Muscle of leg (tissue), 3 donors: ENCODE measurements at regions not wholly inside any gene's neighbourhood (a gene's known extent, or its start where the extent isn't known, plus 50 kb on each side); places are given as distances from the start of the nearest gene placed in this dataset.
A peak's percentile ranks its signal among the peaks of the same experiment; 100 is the strongest.

Experiments
- DNase-seq: peaks from one replicate; pipeline ENCODE4 v3.0.0; 2013
- H3K27ac ChIP-seq: one replicate; pipeline ENCODE4 v1.5.1; 2013; ENCODE audit warnings: mild to moderate bottlenecking, low read length, control low read depth
- H3K27me3 ChIP-seq: one replicate; pipeline ENCODE4 v1.6.1; 2013; ENCODE audit warnings: low read length; ENCODE audit not compliant: control insufficient read depth, insufficient read depth
- H3K36me3 ChIP-seq: one replicate; pipeline ENCODE4 v1.6.1; 2013; ENCODE audit warnings: low read length; ENCODE audit not compliant: control insufficient read depth, insufficient read depth
- H3K4me1 ChIP-seq: one replicate; pipeline ENCODE4 v1.6.1; 2013; ENCODE audit warnings: low read length; ENCODE audit not compliant: control insufficient read depth, insufficient read depth
- H3K4me3 ChIP-seq: one replicate; pipeline ENCODE4 v1.5.1; 2013; ENCODE audit warnings: low read length, control low read depth
- H3K9me3 ChIP-seq: replicated peaks from 2 replicates; pipeline ENCODE4 v1.6.1; 2013; ENCODE audit warnings: low read depth, low read length; ENCODE audit not compliant: control insufficient read depth
- WGBS: methylation state at CpG from one replicate; pipeline ENCODE4 v1.1.5; 2013; ENCODE audit warnings: missing lambda C conversion rate; ENCODE audit not compliant: insufficient coverage; 5-methylcytosine and 5-hydroxymethylcytosine counted together

- H3K9me3 ChIP-seq = peaks cover 2% of the 10 kb centered on the region
- no peak for DNase-seq
- H3K27ac ChIP-seq = no peak overlapping the region
- H3K36me3 ChIP-seq = no peaks in the 10 kb centered on the region
- H3K4me3 ChIP-seq = no peak overlapping the region
- WGBS = no CpG with 5 or more reads among the region's 2 CpGs
- no peaks in the 10 kb centered on the region for H3K27me3 ChIP-seq
- no peaks in the 10 kb centered on the region for H3K4me1 ChIP-seq
These were observed 299.7 kb upstream of the SEMA3C start for GRCh38 chr7:81218480-81219106.

- Histone ChIP-seq H3K9me3 (no peaks in the 10 kb centered on the region), H3K4me1 (no peaks in the 10 kb centered on the region), H3K27me3 (no peaks in the 10 kb centered on the region), H3K27ac (no peak overlapping the region), H3K4me3 (no peak overlapping the region), H3K36me3 (no peaks in the 10 kb centered on the region)
- DNase-seq = peak; percentile 81
These were observed 294.5 kb upstream of the SEMA3C start for GRCh38 chr7:81213394-81213793.

GRCh38 chr7:81211934-81212320 is 293.1 kb upstream of the SEMA3C start:
- DNase-seq = no peak
- Histone ChIP-seq H3K4me3 (no peak overlapping the region), H3K27ac (peak overlapping the region; percentile 45), H3K9me3 (no peaks in the 10 kb centered on the region), H3K36me3 (no peaks in the 10 kb centered on the region), H3K27me3 (no peaks in the 10 kb centered on the region), H3K4me1 (peaks cover 3% of the 10 kb centered on the region)
- WGBS = 30% methylated on average over 2 of the region's 4 CpGs

GRCh38 chr7:81211204-81211933 is 292.5 kb upstream of the SEMA3C start:
- Histone ChIP-seq H3K36me3 (no peaks in the 10 kb centered on the region), H3K4me3 (no peak overlapping the region)

DNA sequence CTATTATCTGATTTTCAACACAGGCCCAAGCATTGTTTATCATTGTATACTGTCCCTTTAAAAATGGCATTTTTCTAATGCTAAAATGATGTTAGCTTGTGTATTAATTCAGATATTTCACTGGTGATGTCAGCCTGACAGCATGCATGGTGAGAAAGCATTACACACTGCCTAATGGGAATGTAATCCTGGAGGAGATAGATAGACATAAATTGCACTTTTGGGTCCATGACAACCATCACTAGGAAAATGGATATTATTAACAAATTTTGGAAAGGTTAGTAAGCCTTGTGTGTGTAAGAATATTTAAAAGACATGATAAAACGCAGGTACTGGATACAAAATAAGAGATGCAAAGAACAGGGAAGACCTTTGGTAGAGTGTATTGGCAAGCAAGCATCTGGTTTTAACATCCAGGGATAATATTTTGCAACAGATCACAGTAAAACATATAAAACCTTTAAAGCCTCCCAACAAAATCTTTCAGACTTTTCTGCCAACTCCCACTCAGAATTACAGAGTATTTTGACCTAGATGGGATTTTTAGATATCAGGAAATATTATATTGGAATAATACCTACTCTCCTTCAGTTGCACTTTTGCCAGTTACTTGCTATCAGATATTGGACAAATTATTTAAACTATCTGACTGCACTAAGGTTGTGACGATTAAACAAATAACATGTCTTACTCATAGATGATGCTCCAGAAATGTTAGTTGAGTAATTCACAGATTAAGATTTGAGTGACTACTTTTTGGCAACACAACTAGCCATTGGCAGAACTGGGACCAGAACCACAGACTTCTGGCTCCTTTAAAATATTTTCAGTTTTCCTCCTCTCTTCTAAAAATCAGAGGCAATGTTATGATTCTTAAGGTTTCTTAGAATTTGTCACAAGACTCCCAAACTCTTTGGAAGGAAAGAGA is 291.6 kb upstream of the SEMA3C start:
- Histone ChIP-seq H3K27me3 (no peaks in the 10 kb centered on the region), H3K9me3 (no peaks in the 10 kb centered on the region), H3K27ac (peak overlapping the region; percentile 65), H3K4me3 (no peak overlapping the region), H3K36me3 (no peaks in the 10 kb centered on the region), H3K4me1 (peaks cover 3% of the 10 kb centered on the region)
- 20% methylated on average over 1 of the region's 2 CpGs for WGBS
- peak; percentile 92 for DNase-seq

More at GRCh38 chr7:81211204-81211933, 292.5 kb upstream of the SEMA3C start:
- DNase-seq = peak; percentile 79
- Histone ChIP-seq H3K27me3 (no peaks in the 10 kb centered on the region), H3K9me3 (no peaks in the 10 kb centered on the region), H3K27ac (peak overlapping the region; percentile 65), H3K4me1 (peaks cover 3% of the 10 kb centered on the region)
- no CpG with 5 or more reads among the region's 6 CpGs for WGBS

DNA sequence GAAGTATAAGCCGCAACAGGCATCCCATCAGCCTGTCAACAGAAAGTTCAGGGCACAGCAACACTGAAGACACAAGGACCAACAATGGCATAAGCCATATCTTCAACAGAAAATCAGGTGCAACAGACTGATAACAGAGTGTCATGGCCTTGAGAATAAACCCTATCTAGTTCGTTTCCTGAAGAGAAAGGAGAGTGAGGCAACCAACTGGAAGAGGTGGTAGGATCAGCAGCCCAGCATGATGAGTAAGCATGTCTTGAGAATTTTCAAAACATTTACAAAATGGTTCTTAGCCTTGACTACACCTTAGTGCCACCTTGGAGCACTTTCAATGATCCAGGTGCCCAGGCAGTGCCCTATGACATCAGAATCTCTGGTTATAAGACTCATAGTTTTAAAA is 290.2 kb upstream of the SEMA3C start:
- no peak for DNase-seq
- no peaks in the 10 kb centered on the region for H3K9me3 ChIP-seq
- H3K27ac ChIP-seq = peak overlapping the region; percentile 25
- H3K36me3 ChIP-seq = no peaks in the 10 kb centered on the region
- H3K4me3 ChIP-seq = no peak overlapping the region
- WGBS = no CpG with 5 or more reads among the region's 2 CpGs
- H3K4me1 ChIP-seq = peaks cover 3% of the 10 kb centered on the region
- H3K27me3 ChIP-seq = no peaks in the 10 kb centered on the region

DNA sequence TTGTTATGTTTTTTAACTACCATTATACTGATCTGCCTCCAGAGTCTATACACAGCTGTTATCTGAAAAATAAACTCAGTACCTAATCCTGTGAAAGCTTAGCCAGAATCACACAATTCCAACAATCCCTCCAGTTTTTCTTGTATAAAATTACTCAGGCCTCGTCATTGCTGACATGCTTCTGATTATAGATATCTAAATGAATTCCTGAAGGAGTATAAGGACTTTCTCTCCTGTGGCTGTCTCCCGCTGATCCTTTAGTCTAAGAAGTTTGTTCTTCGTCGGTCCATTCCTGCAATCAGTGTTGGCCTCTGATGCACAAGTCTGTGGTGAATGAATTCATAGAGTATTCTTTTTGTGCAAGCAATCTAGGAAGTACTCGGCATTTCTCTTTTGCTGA is 288.9 kb upstream of the SEMA3C start:
- 21% methylated on average over 3 of the region's 5 CpGs for WGBS
- Histone ChIP-seq H3K36me3 (no peaks in the 10 kb centered on the region), H3K27me3 (no peaks in the 10 kb centered on the region), H3K27ac (peak overlapping the region; percentile 50), H3K9me3 (no peaks in the 10 kb centered on the region), H3K4me3 (no peak overlapping the region), H3K4me1 (peaks cover 3% of the 10 kb centered on the region)
- DNase-seq = peak; percentile 48

DNA sequence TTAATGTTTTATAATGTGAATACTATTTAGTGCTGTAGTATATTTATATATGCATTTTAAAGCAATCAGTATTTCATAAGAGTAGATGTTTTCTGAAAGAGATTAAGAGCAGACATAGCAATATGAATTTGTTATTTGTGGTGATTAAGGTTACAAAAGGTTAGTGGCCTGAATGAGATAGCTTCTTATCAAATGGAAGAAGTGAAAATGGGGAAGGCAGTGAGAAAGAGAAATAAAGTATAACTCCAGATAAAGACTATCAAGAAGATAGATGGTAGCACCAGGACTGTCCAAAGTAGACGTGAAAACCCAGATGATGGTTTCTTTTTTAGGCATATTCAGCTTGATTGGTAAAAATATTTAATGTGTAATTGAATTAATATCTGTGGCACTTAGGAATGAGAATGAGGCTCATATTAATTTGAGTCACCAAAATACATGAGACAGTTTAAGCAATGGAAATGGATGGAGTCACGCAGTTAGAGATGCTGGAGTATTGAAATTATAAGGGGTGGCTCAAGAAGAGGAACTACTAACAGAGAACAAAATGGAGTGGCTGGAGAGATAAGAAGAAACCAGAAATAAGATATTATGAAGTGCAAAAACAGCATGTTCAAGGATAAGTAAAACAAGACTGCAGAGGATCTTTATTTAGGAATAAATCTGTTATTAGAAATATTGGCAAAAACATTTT is 288.0 kb upstream of the SEMA3C start:
- 89% methylated on average over 2 of the region's 2 CpGs for WGBS

GRCh38 chr7:81206217-81206616 is 287.4 kb upstream of the SEMA3C start:
- DNase-seq = no peak
- 90% methylated on average over 2 of the region's 3 CpGs for WGBS

More for the DNA sequence above, 288.0 kb upstream of the SEMA3C start:
- Histone ChIP-seq H3K4me1 (peaks cover 3% of the 10 kb centered on the region), H3K9me3 (no peaks in the 10 kb centered on the region), H3K27me3 (no peaks in the 10 kb centered on the region), H3K27ac (no peak overlapping the region), H3K4me3 (no peak overlapping the region), H3K36me3 (no peaks in the 10 kb centered on the region)
- DNase-seq = no peak

More at GRCh38 chr7:81206217-81206616, 287.4 kb upstream of the SEMA3C start:
- Histone ChIP-seq H3K9me3 (no peaks in the 10 kb centered on the region), H3K4me3 (no peak overlapping the region), H3K27me3 (no peaks in the 10 kb centered on the region), H3K36me3 (no peaks in the 10 kb centered on the region), H3K4me1 (peaks cover 3% of the 10 kb centered on the region), H3K27ac (no peak overlapping the region)
